Osteoblast (primary cell): ENCODE measurements at regions not wholly inside any gene's neighbourhood (a gene's known extent, or its start where the extent isn't known, plus 50 kb on each side); places are given as distances from the start of the nearest gene placed in this dataset.

Source experiments
- DNase-seq: peaks from one replicate; pipeline ENCODE4 v3.0.0; 2011; ENCODE audit warnings: low spot score, mixed read lengths; ENCODE audit not compliant: insufficient read length; ENCODE audit errors: missing footprints
- H2AFZ ChIP-seq: 2 replicates; pipeline ENCODE4 v1.6.0; 2011; ENCODE audit warnings: mild to moderate bottlenecking, low read length
- H3K27ac ChIP-seq: 2 replicates; pipeline ENCODE4 v1.5.1; 2011; ENCODE audit warnings: mild to moderate bottlenecking, low read depth, low read length, moderate library complexity
- H3K27me3 ChIP-seq: 2 replicates; pipeline ENCODE4 v1.6.0; 2012; ENCODE audit warnings: mild to moderate bottlenecking, control low read depth, inconsistent platforms, low read length, moderate library complexity; ENCODE audit not compliant: insufficient read depth
- H3K36me3 ChIP-seq: 2 replicates; pipeline ENCODE4 v1.5.1; 2011; ENCODE audit warnings: mild to moderate bottlenecking, low read length, control low read depth, moderate library complexity; ENCODE audit not compliant: insufficient read depth
- H3K4me1 ChIP-seq: 2 replicates; pipeline ENCODE4 v1.5.1; 2011; ENCODE audit warnings: mild to moderate bottlenecking, low read length, control low read depth, moderate library complexity; ENCODE audit not compliant: insufficient read depth
- H3K4me2 ChIP-seq: 2 replicates; pipeline ENCODE4 v1.6.0; 2011; ENCODE audit warnings: mild to moderate bottlenecking, low read length; ENCODE audit not compliant: insufficient read depth
- H3K4me3 ChIP-seq: fragments of 200-600 bp; sonication (generic); 3 replicates; pipeline ENCODE4 v1.5.1; 2012; ENCODE audit warnings: mild to moderate bottlenecking, low read length, inconsistent platforms; ENCODE audit not compliant: insufficient read depth
- H3K79me2 ChIP-seq: 2 replicates; pipeline ENCODE4 v1.6.0; 2012; ENCODE audit warnings: mild to moderate bottlenecking, low read length, control low read depth, inconsistent platforms; ENCODE audit not compliant: insufficient read depth
- H3K9me3 ChIP-seq: 2 replicates; pipeline ENCODE4 v1.5.1; 2011; ENCODE audit warnings: low read depth, low read length, control low read depth
- H4K20me1 ChIP-seq: 2 replicates; pipeline ENCODE4 v1.6.0; 2012; ENCODE audit warnings: mild to moderate bottlenecking, low read length, control low read depth; ENCODE audit not compliant: insufficient read depth
- TF ChIP-seq, protein P1 (sequence below): IDR thresholded peaks from 2 replicates; pipeline ENCODE4 v1.5.1; 2011; ENCODE audit warnings: mild to moderate bottlenecking, low read depth, low read length, moderate library complexity; ENCODE audit errors: extremely low read depth

DNA sequence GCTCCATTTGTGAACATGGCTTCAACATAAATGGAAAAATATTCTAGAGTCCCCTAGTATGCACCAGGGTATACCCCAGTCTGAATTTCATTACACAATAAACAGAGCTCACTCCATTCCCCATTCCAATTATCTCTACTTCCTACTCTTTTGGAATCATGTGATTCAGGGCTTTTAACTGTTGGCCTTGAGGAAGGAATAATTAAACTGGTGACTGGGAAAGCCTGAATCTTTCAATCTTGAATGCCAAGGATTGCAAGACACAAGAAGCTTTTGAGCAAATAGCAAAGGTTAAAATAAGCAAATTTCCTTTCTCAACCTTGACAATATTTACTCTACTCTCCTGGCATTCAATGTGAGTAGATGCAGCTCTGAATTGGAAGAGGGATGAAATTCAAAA lies 77.5 kb upstream of the INPP4B start:
- Histone ChIP-seq H3K79me2 (no peaks in the 10 kb centered on the region), H3K27me3 (no peaks in the 10 kb centered on the region), H4K20me1 (no peaks in the 10 kb centered on the region), H3K36me3 (no peaks in the 10 kb centered on the region), H3K4me1 (no peaks in the 10 kb centered on the region), H3K9me3 (no peaks in the 10 kb centered on the region), H2AFZ (no peak overlapping the region), H3K4me2 (no peak overlapping the region), H3K27ac (no peak overlapping the region), H3K4me3 (no peak overlapping the region)
- TF ChIP-seq, protein P1, sequence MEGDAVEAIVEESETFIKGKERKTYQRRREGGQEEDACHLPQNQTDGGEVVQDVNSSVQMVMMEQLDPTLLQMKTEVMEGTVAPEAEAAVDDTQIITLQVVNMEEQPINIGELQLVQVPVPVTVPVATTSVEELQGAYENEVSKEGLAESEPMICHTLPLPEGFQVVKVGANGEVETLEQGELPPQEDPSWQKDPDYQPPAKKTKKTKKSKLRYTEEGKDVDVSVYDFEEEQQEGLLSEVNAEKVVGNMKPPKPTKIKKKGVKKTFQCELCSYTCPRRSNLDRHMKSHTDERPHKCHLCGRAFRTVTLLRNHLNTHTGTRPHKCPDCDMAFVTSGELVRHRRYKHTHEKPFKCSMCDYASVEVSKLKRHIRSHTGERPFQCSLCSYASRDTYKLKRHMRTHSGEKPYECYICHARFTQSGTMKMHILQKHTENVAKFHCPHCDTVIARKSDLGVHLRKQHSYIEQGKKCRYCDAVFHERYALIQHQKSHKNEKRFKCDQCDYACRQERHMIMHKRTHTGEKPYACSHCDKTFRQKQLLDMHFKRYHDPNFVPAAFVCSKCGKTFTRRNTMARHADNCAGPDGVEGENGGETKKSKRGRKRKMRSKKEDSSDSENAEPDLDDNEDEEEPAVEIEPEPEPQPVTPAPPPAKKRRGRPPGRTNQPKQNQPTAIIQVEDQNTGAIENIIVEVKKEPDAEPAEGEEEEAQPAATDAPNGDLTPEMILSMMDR, result no peak
- DNase-seq, result no peak

DNA sequence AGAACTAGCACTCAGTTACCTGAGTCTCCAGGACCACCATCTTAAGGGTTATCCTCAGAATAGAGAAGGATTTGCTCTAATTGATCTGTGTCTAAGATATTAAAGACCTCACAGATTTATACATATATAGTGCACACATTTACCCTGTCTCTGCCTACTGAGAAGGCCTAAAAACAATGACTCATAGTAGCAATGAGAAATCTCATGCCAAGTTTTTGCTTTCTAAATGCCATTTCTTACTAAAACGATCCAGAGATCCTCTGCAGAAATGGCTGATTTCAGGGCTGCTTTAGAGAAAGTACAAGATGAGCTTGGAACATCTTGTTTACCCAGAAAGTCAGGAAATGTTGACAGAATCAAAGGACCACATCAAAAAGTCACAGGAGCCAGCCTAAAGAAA lies 79.1 kb upstream of the INPP4B start:
- TF ChIP-seq, protein P1, result no peak

DNA sequence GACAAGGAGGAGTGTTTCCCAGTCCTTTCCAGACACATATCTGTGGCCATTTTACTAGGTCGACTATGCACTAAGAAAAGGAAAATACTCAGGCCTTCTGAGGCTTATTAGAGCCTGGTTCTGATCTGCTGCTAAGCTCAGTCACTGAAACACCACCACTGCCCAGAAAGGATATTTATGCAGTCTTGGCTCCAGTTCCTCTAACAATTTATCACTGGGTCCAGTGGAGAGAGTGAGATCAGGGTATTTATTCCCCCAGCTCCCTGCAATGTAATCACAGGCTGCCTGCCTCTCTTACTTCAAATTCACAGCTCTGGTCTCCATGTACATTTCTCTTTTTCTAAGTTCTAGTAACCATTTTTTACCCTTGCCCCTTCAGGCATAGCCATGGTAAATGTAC lies 81.6 kb upstream of the INPP4B start:
- Histone ChIP-seq H3K36me3 (no peaks in the 10 kb centered on the region), H2AFZ (no peak overlapping the region), H4K20me1 (no peaks in the 10 kb centered on the region), H3K4me2 (no peak overlapping the region), H3K27me3 (no peaks in the 10 kb centered on the region), H3K27ac (no peak overlapping the region), H3K4me1 (no peaks in the 10 kb centered on the region), H3K79me2 (no peaks in the 10 kb centered on the region), H3K9me3 (no peaks in the 10 kb centered on the region), H3K4me3 (no peak overlapping the region)
- DNase-seq, result no peak
- TF ChIP-seq, protein P1, result no peak

More for the DNA sequence above, 79.1 kb upstream of the INPP4B start:
- Histone ChIP-seq H3K79me2 (no peaks in the 10 kb centered on the region), H3K27ac (no peak overlapping the region), H2AFZ (peak overlapping the region; percentile 7), H3K9me3 (no peaks in the 10 kb centered on the region), H3K4me1 (no peaks in the 10 kb centered on the region), H3K4me3 (no peak overlapping the region), H3K4me2 (no peak overlapping the region), H3K36me3 (no peaks in the 10 kb centered on the region), H3K27me3 (no peaks in the 10 kb centered on the region), H4K20me1 (no peaks in the 10 kb centered on the region)
- DNase-seq, result no peak

DNA sequence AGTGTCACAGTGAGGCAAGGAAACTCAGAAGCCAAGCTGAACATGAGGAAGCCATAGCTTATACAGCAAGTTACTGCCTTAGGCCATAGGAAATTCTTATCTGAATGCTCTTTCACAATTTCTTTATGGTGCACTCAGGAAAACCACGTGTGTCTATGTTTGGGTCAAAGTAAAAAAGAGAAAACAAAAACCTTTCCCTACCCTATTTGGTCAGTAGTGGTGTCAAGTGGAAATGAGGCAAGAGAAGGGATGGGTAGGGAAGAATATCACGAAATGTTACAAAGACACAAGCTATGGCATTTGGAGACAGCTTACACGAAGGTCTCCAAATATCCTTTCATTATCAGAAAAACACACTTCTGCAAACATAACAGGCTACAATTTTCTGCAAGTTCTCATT lies 83.4 kb upstream of the INPP4B start:
- Histone ChIP-seq H2AFZ (no peak overlapping the region), H4K20me1 (no peaks in the 10 kb centered on the region), H3K4me1 (no peaks in the 10 kb centered on the region), H3K27me3 (no peaks in the 10 kb centered on the region), H3K36me3 (no peaks in the 10 kb centered on the region), H3K79me2 (no peaks in the 10 kb centered on the region), H3K27ac (no peak overlapping the region), H3K4me2 (no peak overlapping the region), H3K9me3 (no peaks in the 10 kb centered on the region), H3K4me3 (no peak overlapping the region)
- DNase-seq, result no peak
- TF ChIP-seq, protein P1, result no peak
